GM18508 (cell line): ENCODE measurements at regions not wholly inside any gene's neighbourhood (a gene's known extent, or its start where the extent isn't known, plus 50 kb on each side); places are given as distances from the start of the nearest gene placed in this dataset.

Experiments
- ATAC-seq: cut with Tn5 transposase; IDR thresholded peaks from one replicate; pipeline ENCODE4 v1.9.1; 2021; ENCODE audit warnings: moderate number of reproducible peaks; ENCODE audit not compliant: insufficient read depth, unreplicated experiment

DNA sequence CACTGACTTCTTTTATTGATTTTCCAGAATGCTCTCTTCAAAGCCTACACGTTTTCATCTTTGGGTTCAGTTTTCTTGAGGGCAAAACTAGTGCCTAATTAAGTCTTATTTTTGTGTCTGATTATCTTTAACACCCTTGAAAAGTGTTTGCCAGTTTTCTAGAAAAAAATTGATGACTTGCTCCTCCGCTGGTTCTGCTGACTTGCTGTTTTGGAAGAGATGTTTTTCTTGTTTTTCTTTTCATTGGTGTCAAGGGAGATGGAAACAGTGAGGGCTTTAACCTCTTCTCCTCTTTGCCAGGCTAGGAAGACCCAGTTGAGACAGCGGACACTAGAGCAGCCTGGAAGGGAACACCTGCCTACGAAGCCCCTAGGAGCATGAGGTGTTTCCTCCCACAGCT lies 123.7 kb upstream of the EEPD1 start:
- no peak for ATAC-seq

DNA sequence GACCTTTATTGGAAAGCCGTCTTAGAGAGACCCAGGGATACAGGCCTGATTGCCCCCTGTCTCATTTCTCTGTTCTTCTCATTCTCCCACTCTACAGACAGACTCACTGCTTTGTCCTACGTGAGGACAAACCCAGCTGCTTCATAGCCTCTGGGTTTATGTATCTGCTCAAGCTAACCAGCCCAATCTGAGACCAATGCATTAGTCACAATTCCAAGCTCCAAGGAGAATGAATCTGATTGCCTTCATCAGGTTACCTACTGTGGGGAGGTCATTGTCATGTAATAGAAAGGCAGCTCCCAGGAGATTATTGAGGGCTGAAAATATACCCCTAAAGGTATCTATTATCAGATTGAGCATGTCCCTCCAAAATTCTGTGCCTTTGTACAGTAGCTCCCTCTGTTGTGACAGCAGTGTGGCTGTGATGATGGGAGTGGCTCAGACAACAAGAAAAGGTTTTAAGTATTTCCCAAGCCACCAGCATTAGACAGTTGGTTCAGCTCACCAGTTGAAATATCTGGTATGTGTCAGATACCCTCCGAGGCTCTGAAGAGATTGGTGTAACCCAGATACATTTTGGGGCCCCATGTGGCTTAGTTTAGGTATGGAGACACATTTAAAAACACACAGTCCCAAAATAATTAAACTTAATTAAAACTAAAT lies 123.1 kb upstream of the EEPD1 start:
- no peak for ATAC-seq

DNA sequence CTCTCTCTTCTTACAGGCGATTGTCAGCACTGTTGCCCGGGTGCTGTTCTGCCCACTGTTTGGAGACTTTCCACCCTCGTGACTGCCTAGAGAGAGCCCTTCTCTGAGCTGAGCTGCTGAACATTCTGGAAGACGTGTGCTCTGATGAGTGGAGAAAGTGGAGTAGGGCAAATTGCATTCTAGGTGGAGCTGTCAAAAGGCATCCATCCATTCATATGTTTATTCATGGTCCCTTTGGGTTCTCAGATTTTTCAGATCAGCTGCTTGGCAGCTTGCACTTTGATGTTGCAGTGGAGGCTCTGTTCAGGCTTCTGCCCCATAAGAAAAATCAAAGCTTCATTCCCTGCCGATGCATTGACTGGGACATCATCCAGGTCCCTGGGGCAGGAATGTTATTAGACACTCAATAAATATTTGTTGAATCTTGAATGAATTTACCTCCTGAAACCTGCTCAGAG lies 120.7 kb upstream of the EEPD1 start:
- ATAC-seq: no peak

DNA sequence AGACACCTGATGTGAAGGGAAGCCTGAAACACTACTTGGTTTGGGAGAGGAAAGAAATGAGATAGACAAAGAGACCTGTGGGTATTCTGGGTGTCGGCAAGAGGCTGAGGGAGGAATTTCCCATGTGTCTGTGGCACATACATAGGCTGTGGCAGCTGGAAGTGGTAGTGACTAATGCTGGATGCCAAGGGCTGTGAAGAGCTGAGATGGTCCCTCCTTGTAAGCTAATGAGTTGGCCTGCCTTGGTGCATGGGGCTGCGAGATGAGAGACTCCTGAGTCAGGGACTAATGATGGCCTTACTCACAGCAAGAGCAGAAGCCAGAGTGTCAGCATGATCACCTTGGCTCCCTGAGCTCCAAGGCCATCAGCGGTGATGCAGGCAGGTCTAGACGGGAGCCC lies 119.0 kb upstream of the EEPD1 start:
- no peak for ATAC-seq

DNA sequence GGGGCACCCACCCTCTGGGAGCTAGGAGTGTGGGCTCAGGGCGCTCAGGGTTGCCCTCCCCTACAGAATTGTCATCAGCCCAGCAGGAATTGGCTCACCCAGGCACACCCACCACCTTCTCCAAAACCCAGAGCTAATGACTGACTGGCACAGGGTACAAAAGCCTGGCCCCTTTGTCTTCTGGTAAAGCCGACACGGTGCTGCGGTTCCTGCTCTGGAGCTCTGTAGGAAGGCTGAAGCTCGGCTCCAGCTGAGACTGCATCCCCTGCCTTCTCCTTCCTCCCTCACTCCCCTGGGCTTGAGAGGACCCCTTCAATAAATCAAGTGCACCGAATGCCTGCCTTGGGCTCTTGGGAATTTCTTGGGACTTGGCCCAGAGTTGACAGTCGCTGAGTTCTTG lies 117.9 kb upstream of the EEPD1 start:
- no peak for ATAC-seq

DNA sequence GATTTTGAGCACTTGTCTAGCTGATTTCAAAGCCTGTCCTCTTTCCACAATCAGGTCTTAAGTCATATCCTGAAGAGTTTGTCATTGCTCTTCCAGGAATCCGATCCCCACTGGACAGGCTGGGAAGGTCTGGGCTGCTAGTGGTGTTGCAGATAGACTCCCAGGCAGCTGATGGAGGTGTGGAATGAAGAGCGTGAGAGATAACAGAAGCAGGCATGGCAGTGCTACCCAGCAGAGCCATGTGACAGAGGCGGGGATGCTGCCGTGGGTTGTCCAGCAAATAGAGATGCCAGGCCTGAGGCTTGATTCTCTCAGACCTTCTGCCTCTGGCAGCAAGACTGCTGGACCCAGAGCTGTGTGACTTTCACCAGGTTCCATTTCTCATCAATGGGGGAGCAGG lies 116.5 kb upstream of the EEPD1 start:
- no peak for ATAC-seq

DNA sequence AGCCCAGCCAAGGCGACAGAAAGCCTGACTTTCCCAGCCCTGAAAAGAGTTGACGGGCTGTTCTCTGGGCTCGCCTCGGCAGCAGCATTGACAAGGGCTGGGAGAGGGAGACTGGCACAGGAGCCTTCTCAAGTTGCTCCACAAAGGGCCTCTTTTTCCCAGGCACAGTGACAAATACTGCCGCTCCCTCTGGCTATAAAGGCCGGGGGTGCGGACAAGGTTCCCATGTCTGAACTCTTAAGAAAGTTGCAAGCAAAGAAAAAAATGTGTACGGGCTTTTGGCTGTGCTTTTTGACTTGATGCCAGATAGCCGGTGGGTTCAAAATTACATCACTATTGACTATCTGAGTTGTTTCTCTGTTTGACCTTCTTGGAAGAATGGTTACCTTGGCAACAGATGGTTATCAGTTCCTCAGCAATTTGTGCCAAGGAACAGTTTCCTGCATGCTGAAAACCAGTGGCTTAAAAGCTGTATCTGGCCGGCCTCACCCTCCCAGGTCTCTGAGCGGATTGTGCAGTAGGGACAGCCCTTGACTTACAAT lies 115.9 kb upstream of the EEPD1 start:
- ATAC-seq: no peak

DNA sequence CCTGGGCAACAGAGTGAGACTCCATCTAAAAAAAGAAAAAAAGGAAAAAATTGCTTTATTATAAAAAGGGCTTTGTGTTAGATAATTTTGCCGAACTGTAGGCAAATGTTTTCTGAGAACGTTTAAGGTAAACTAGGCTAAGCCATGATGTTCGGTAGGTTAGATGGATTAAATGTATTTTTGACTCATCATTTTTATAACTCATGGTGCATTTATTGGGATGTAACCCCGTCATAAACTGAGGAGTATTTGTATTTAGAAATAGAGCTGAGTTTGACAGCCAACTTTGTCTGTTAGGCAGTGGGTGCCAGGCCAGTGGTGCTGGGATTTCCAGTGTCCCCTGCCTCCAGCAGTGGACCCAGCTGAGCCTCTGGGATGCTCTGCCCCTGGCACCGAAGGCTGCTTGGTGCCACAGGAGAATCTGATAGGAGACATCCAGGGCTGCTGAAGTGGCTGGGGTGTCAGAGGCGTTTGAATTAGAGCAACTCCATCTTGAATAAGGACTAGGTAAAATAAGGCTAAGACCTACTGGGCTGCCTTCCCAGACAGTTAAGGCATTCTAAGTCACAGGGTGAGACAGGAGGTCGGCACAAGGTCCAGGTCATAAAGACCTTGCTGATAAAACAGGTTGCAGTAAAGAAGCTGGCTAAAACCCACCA lies 114.9 kb upstream of the EEPD1 start:
- ATAC-seq: no peak

DNA sequence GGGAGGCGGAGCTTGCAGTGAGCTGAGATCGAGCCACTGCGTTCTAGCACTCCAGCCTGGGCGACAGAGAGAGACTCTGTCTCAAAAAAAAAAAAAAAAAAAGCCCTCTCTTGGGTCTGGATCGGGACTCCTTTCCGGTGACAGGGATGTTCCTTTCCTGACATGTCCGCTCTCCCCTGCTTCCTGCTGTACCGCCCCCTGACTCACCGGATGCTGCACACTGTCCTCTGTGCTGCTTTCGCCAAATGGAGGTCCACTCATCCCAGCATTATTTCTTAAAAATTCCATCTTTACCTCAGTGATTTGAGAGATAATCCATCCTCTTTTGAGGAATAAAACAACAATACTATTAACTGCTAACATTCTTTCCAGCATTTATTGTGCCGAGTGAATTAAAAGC lies 113.8 kb upstream of the EEPD1 start:
- no peak for ATAC-seq

DNA sequence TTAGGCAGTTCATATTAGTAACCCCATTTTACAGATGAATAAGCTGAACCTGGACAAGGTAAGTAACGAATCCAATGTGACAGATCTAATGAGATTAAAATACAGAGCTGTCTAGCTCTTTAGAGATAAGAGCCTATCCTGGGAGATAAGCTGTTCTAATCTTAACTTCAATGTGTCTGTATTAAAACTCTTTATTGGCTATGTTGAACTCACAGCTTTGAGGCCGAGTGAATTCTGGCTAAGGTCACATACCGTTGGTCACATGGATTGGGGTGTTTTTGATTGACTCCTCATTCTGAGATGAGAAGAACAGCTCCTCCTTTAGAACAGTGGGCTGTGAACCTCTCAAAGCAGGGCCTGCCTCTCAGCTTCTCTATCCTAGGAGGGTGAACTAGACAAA lies 113.4 kb upstream of the EEPD1 start:
- no peak for ATAC-seq

DNA sequence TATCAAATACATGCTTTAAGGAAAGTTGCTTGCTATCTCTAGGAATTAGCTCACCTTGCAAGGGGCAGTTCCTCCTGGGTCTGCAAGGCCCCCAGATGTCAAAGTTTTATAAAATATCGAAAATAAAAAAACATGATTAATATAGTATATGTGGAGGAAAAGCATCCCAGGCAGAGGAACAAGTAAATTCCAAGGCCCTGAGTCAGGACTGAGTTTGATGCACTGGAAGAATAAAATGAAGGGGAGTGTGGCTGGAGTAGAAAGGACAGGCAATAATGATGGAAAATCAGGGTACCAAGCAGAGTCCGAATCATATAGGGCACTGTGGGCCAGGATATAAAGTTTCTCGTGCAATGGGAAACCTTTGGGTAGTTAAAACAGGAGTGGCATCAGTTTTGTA lies 112.4 kb upstream of the EEPD1 start:
- ATAC-seq: no peak

DNA sequence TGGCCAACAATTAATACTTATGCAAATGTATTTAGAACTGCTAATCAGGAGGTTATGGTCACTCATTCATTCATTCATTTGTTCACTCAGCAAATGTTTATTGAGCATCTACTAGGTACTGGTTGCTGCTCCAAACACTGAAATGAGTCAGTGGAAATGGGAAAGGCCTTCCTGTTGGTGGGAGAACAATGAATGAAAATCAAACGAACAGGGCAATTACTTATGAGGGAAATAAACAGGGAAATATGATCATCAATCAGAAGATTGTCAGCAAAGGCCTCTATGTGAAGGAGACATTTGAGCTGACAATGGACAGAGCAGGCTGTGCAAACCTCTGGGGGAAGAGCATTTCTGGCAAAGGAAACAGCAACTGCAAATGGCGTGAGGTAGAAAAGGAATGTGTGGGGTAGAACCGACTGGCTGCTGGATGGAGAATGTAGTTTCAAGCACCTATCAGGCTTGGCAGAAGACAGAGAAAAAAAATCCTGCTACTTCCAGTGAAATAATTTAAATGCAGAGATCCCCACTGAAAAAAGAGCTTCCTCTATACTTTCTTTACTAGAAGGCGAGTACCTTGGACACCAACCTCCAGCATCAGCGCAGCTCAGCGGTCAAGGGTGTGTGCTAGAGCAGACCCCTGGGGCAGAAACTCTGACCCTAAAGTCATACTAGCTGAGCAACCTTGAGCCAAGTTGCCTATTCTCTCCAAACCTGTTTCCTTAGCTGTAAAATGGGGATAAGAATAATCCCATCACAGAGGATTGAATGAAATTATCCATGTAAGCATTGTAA lies 108.8 kb upstream of the EEPD1 start:
- ATAC-seq: no peak

DNA sequence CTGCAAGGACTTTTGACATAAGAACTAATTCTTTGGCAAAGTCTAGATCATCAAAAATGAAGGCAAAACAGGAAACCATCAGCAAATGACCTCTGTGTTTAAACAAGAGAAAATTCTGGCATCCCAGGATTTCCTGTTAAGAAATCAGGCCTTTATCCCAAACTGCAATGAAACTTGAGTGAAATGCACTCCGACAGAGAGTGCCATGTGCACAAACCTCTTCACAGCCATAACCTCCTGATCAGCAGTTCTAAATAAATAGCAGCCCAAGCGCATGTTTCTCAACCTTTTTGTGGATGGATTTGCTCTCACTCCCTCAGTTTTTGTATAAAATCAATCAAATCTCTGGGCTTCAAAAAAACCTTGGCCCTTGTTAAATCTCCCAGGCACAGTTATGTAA lies 107.7 kb upstream of the EEPD1 start:
- no peak for ATAC-seq

DNA sequence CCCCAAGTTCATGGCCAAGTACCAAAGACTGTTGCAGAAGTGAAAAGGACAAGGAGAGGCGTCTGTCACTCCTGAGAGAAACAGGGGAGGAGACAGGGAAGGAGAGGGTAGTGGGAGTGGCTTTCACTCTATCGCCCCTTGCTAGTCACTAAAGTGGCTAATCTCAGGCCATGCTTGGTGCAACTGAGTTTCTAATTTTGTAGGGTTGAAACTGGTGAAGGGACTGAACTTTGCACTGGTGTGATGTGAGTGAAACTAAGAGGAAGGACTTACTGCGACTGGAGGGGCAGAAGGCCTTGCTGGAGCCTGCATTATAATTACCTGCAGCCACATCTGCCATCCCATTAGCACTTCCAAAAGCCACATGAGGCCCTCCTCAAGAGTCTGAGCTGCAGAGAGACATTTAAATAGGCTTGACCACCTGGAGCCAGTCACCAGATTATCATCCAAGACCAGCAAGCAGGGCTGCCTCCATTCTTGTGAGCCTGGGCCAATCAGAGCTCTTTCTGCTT lies 107.2 kb upstream of the EEPD1 start:
- ATAC-seq: no peak

DNA sequence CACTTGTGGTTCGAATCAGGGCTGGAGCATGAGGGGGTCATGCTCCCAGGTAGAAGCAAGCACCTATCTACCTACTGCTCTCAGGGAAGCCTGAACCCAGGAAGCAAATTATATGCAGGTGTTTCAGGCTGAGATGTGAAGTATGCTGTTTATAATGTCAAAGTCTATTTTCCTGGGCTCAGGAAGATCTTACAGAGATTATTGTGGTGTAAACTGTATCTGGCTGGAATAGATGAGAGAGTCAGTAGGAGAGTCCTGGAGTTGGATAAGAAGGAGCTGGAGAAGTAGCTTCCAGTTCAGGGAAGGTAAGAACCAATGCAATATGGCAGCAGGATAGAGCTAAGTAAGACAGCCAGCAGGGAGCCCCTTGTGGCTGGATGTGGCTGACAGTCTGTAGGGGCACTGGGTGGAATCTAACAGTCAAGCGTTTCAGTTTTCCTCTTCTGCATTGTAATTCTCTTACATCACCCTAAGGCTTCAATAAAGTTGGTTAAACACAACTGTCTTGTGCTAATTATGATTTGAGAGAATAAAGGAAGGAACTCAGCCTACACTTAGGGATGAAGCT lies 105.9 kb upstream of the EEPD1 start:
- ATAC-seq: no peak

DNA sequence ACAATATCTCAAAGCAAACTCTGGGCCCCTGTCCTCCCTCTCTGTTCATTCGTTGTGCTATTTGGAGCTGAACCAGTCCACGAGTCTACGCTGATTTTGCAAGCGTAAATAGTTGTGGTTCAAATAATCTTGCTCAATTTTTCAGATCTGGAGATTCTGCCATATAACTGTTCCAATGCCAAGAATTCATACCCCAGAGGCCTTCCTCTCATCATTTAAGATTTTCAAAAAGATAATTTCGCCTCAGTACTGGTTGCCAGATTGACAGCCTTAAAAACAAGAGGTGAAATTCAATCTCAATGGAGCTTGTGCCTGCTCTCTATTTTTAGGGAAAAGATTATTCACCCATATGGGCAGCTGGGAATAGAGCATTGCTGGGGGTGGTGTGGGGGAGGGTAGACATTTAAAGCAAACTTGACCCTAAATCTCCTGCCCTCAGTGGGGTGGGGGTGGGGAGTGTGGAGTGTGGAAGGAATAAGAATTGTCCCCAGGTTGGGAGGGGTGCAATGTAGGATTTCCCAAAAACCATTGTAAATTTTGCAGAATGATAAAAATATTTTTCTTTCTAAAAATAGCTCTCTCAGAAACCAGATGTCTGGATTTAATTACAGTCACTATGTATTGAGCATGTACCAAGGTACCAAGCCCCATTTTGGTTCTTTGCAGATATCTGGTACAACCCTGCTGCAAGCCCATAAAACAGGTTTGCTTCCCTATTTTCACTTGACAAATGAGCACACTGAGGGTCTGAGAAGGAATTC lies 104.7 kb upstream of the EEPD1 start:
- no peak for ATAC-seq

DNA sequence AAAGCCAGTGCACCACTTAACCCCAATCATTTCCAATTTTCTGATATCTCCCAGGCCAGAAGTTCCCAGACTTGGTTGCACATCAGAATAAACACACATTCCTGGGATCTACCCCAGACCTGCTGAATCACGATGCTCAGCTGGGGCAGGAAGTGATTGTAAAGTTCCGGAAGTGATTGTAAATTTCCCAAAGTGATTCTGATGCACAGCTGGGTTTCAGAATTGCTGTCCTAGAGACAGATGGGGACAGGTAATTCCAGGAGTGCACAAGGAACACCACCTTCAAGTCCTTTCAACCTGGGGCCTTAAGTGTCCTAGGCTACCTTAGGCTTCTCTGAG lies 104.2 kb upstream of the EEPD1 start:
- no peak for ATAC-seq

DNA sequence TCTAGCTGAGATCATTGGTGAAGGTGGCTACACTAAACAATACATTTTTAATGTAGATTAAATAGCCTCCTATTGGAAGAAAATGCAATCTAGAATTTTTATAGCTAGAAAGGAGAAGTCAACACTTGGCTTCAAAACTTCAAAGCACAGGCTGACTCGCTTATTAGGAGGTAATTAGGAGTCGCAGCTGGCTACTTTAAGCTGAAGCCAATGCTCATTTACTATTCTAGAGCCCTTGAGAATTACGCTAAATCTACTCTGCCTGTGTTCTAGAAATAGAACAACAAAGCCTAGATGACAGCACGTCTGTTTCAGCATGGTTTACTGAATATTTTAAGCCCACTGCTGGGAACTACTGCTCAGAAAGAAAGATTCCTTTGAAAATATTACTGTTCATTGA lies 101.6 kb upstream of the EEPD1 start:
- ATAC-seq: no peak

DNA sequence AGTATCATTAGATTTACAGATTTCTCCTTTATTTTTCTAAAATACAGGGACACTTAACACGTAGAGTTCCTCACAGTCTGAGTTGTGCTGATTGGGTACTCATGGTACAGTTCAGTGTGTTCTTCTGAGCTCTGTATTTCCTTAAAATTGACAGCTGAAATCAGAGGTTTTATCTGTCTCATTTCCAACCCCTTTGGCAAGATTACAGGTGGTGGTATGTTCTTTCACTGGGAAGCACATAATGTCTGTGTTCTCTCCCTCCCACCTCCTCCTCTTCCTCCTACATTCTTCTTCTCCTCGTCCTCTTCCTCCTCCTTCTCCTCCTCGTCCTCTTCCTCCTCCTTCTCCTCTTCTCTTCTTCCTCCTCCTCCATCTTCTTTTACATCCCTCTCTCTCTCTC lies 99.5 kb upstream of the EEPD1 start:
- no peak for ATAC-seq

DNA sequence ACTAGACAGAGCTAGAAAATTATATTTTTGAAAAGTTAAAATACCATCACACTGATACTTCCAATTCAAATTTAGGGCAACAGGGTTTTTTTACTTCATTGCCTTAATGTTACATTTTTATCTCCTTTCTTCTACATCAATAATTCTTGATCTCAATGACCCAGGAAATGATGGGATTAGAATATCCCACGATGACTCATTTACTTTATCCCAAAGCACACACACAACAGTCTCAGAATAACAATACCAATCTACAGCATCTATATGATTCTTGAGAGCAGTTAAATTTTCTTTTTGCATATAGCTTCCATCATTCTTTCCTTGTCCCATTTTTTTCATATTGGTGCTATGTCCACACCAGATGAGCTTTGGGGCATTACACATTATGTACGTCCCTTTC lies 98.4 kb upstream of the EEPD1 start:
- ATAC-seq: no peak
